HepG2 (cell line): ENCODE measurements at regions not wholly inside any gene's neighbourhood (a gene's known extent, or its start where the extent isn't known, plus 50 kb on each side); places are given as distances from the start of the nearest gene placed in this dataset.

Source experiments
- ATAC-seq: fragments of 200-7000 bp; cut with Tn5 transposase; 3 replicates; pipeline ENCODE4 v1.9.1; 2020; ENCODE audit warnings: mild to moderate bottlenecking, moderate library complexity
- BruUV-seq: library from RNA; stranded (reverse); fragments of 400-500 nt; replicated peaks from 2 replicates; lab custom pipeline; 2021; lab: Mats Ljungman, UMichigan
- CTCF ChIA-PET: fragments of 300-600 bp; formaldehyde crosslinking; extraction: SDS; loops from one replicate; lab custom pipeline; 2021; ENCODE audit warnings: low total read pairs, inconsistent platforms, low intra/inter-chr PET ratio; lab: Yijun Ruan, JAX
- POLR2A ChIA-PET: fragments of 350-600 bp; sonication (Branson Sonifier 250); formaldehyde crosslinking; loops from one replicate; lab custom pipeline; 2020; ENCODE audit warnings: antibody characterized with exemption, inconsistent platforms; lab: Yijun Ruan, JAX
- DNase-seq: peaks from one replicate; pipeline ENCODE4 v3.0.0-alpha.2; 2015; ENCODE audit warnings: low spot score
- FAIRE-seq: peaks from 3 replicates; lab custom pipeline; 2011; peaks lifted over from hg19 to GRCh38; lab: Jason Lieb, UNC
- H2AFZ ChIP-seq: one replicate; pipeline ENCODE4 v1.6.1; 2011; ENCODE audit warnings: low read length, inconsistent platforms
- H3K27ac ChIP-seq: fragments of 300-600 bp; 3 replicates; pipeline ENCODE4 v1.8.0; 2011; ENCODE audit warnings: mixed run types, mild to moderate bottlenecking, mixed read lengths, low read length, inconsistent platforms; ENCODE audit not compliant: insufficient read depth; ENCODE audit errors: extremely low read length
- H3K27me3 ChIP-seq, 2 experiments: fragments of 200-600 bp in 1 of 2; 2 replicates in 1 of 2; 3 replicates in 1 of 2; pipeline versions ENCODE4 v1.6.0 to v1.8.0; 2011; ENCODE audit warnings: low read length in 2 of 2, mild to moderate bottlenecking in 2 of 2, moderate library complexity in 2 of 2, inconsistent platforms in 1 of 2; ENCODE audit not compliant: insufficient read depth in 2 of 2, control insufficient read depth in 1 of 2
- H3K36me3 ChIP-seq, 2 experiments: fragments of 200-600 bp in 1 of 2; replicated peaks in 1 of 2; 2 replicates in 1 of 2; 3 replicates in 1 of 2; pipeline versions ENCODE4 v1.5.1 to v1.8.0; 2011; ENCODE audit warnings: low read length in 2 of 2, inconsistent platforms in 1 of 2; ENCODE audit not compliant: insufficient read depth in 2 of 2, control insufficient read depth in 1 of 2
- H3K4me1 ChIP-seq: 2 replicates; pipeline ENCODE4 v1.5.1; 2012; ENCODE audit warnings: low read length, inconsistent platforms; ENCODE audit not compliant: insufficient read depth
- H3K4me2 ChIP-seq: 2 replicates; pipeline ENCODE4 v1.6.0; 2011; ENCODE audit warnings: low read depth, low read length, inconsistent platforms
- H3K4me3 ChIP-seq, 3 experiments: fragments of 200-600 bp in 1 of 3; sonication (generic), shearing (Covaris generic) in 1 of 3; replicated peaks in 1 of 3; 2 replicates each; pipeline ENCODE4 v1.5.1; 2011 to 2016; ENCODE audit warnings: low read length in 3 of 3, inconsistent platforms in 2 of 3, low read depth in 2 of 3, mild to moderate bottlenecking in 2 of 3, control low read depth in 1 of 3, mixed read lengths in 1 of 3; ENCODE audit not compliant: insufficient read depth in 1 of 3
- H3K79me2 ChIP-seq: one replicate; pipeline ENCODE4 v1.6.1; 2011; ENCODE audit warnings: low read length, inconsistent platforms; ENCODE audit not compliant: insufficient read depth
- H3K9ac ChIP-seq: 2 replicates; pipeline ENCODE4 v1.6.0; 2011; ENCODE audit warnings: mild to moderate bottlenecking, low read depth, low read length, inconsistent platforms; ENCODE audit not compliant: insufficient read depth
- H3K9me3 ChIP-seq: 2 replicates; pipeline ENCODE4 v1.5.1; 2012; ENCODE audit warnings: mild to moderate bottlenecking, low read length
- H4K20me1 ChIP-seq: 2 replicates; pipeline ENCODE4 v1.6.0; 2011; ENCODE audit warnings: inconsistent platforms, mild to moderate bottlenecking, low read length, moderate library complexity; ENCODE audit not compliant: insufficient read depth
- GPN1 ChIP-seq: sonication (generic); formaldehyde crosslinking; IDR thresholded peaks from 2 replicates; pipeline ENCODE4 v1.5.1; 2020; ENCODE audit warnings: missing genetic modification reagents, borderline replicate concordance
- RARG ChIP-seq: sonication (generic); formaldehyde crosslinking; IDR thresholded peaks from 2 replicates; pipeline ENCODE4 v1.4.0; 2020; ENCODE audit warnings: low read depth, mild to moderate bottlenecking, missing genetic modification reagents
- ZBTB40 ChIP-seq, 2 experiments: fragments of 450-650 bp in 1 of 2; sonication (generic) in 1 of 2; formaldehyde crosslinking in 1 of 2; IDR thresholded peaks; 2 replicates each; pipeline versions ENCODE4 v1.6.1 to v1.8.0; 2016 to 2022; ENCODE audit warnings: antibody characterized with exemption in 1 of 2, mild to moderate bottlenecking in 1 of 2, missing genetic modification reagents in 1 of 2
- ZNF747 ChIP-seq: sonication (generic); formaldehyde crosslinking; IDR thresholded peaks from 2 replicates; pipeline ENCODE4 v1.8.1; 2023; ENCODE audit warnings: missing genetic modification reagents, mild to moderate bottlenecking, borderline replicate concordance
- WGBS: methylation state at CpG from one replicate; pipeline ENCODE4 v1.1.6; 2017; ENCODE audit warnings: low lambda C conversion rate; 5-methylcytosine and 5-hydroxymethylcytosine counted together
- in situ Hi-C: cut with HindIII; loops from 2 replicates; pipeline ENCODE4 v1.10.0; 2017; ENCODE audit warnings: low pct_unique_long_range_greater_than_20kb; ENCODE audit not compliant: extremely low pct_ligation_motif_present
- intact Hi-C: fragments of 100-400 bp; cut with micrococcal nuclease; formaldehyde crosslinking; loops from one replicate; pipeline ENCODE4 v1.10.0; 2022; ENCODE audit not compliant: unreplicated experiment

GRCh38 chr7:126368-126767 lies 66.0 kb upstream of the FAM20C start:
- no peaks in the 10 kb centered on the region for H3K4me1 ChIP-seq
- no peaks in the 10 kb centered on the region for H3K36me3 ChIP-seq
- H4K20me1 ChIP-seq = no peaks in the 10 kb centered on the region
- H3K27me3 ChIP-seq = peaks cover 0 to 30% of the 10 kb centered on the region in 2 experiments; a peak in 4 of 5 replicates
- H3K27ac ChIP-seq = no peak overlapping the region
- BruUV-seq = no TSS peak
- 36% methylated on average over 3 of the region's 3 CpGs for WGBS
- POLR2A ChIA-PET = no interaction called here
- intact Hi-C loops = no loop called here
- no peak overlapping the region for H2AFZ ChIP-seq
- no peak for ATAC-seq
- H3K9me3 ChIP-seq = no peaks in the 10 kb centered on the region
- H3K9ac ChIP-seq = no peak overlapping the region
- H3K79me2 ChIP-seq = no peaks in the 10 kb centered on the region
- no peak for FAIRE-seq
- TF ChIP-seq ZNF747 (CRISPR knock-in tag) = no peak
- no peak for TF ChIP-seq RARG
- no peak for TF ChIP-seq ZBTB40 (IDR thresholded peaks at IDR 0.05)
- no peak for TF ChIP-seq ZBTB40 (CRISPR knock-in tag; IDR thresholded peaks at IDR 0.05)
- no peak for TF ChIP-seq GPN1 (CRISPR knock-in tag)
- TF ChIP-seq, all 625 proteins: peak for 0
- no peak for DNase-seq
- in situ Hi-C loops = no loop called here
- H3K4me2 ChIP-seq = no peak overlapping the region
- H3K4me3 ChIP-seq = no peak overlapping the region
- CTCF ChIA-PET = no interaction called here
